H1 (cell line): ENCODE measurements at regions not wholly inside any gene's neighbourhood (a gene's known extent, or its start where the extent isn't known, plus 50 kb on each side); places are given as distances from the start of the nearest gene placed in this dataset.

Experiments
- CTCF ChIA-PET: fragments of 300-600 bp; sonication (Branson Sonifier 250); formaldehyde crosslinking; loops from one replicate; lab custom pipeline; 2021; ENCODE audit not compliant: partially characterized antibody; lab: Charles Lee
- POLR2A ChIA-PET: fragments of 300-600 bp; sonication (Branson Sonifier 250); formaldehyde crosslinking; loops from one replicate; lab custom pipeline; 2021; ENCODE audit warnings: inconsistent platforms; ENCODE audit not compliant: partially characterized antibody; lab: Charles Lee
- DNase-seq, 2 experiments: peaks; one replicate each; pipeline versions ENCODE4 v3.0.0 to v3.0.0-alpha.2; 2010 to 2022; ENCODE audit warnings: low spot score in 2 of 2, low read depth in 1 of 2, mixed read lengths in 1 of 2
- FAIRE-seq: peaks from 2 replicates; lab custom pipeline; 2011; peaks lifted over from hg19 to GRCh38; lab: Jason Lieb, UNC
- H2AFZ ChIP-seq: 2 replicates; pipeline ENCODE4 v1.8.1; 2012; ENCODE audit warnings: low read length, inconsistent platforms
- H2AK5ac ChIP-seq: 2 replicates; pipeline ENCODE4 v1.6.1; 2013; ENCODE audit warnings: low read depth, low read length
- H2BK120ac ChIP-seq: replicated peaks from 2 replicates; pipeline ENCODE3; 2013; ENCODE audit warnings: low read depth, low read length, inconsistent platforms
- H2BK12ac ChIP-seq: 2 replicates; pipeline ENCODE4 v1.6.1; 2013; ENCODE audit warnings: low read depth, low read length
- H2BK15ac ChIP-seq: 2 replicates; pipeline ENCODE4 v1.6.1; 2013; ENCODE audit warnings: low read length
- H2BK20ac ChIP-seq: 2 replicates; pipeline ENCODE4 v1.6.1; 2013; ENCODE audit warnings: low read length
- H2BK5ac ChIP-seq: 2 replicates; pipeline ENCODE4 v1.6.1; 2013; ENCODE audit warnings: low read depth, low read length
- H3K14ac ChIP-seq: 2 replicates; pipeline ENCODE4 v1.6.1; 2013; ENCODE audit warnings: inconsistent platforms; ENCODE audit not compliant: insufficient read length
- H3K18ac ChIP-seq: 2 replicates; pipeline ENCODE4 v1.6.1; 2013; ENCODE audit warnings: low read length; ENCODE audit errors: extremely low read depth
- H3K23ac ChIP-seq: 2 replicates; pipeline ENCODE4 v1.6.1; 2013; ENCODE audit warnings: inconsistent platforms; ENCODE audit not compliant: insufficient read length
- H3K23me2 ChIP-seq: 2 replicates; pipeline ENCODE4 v1.6.1; 2013; ENCODE audit warnings: low read depth, low read length
- H3K27ac ChIP-seq: 2 replicates; pipeline ENCODE4 v1.6.1; 2011; ENCODE audit warnings: low read depth, low read length, inconsistent platforms
- H3K27me3 ChIP-seq, 4 experiments: replicated peaks in 1 of 4; 1 replicate in 1 of 4; 2 replicates in 3 of 4; pipeline versions ENCODE4 v1.6.1 to v1.8.1; 2011 to 2013; ENCODE audit warnings: low read length in 3 of 4, mild to moderate bottlenecking in 3 of 4, inconsistent platforms in 2 of 4, mixed read lengths in 2 of 4, moderate library complexity in 1 of 4; ENCODE audit not compliant: control insufficient read depth in 3 of 4, insufficient read depth in 3 of 4; ENCODE audit errors: extremely low read depth in 1 of 4
- H3K36me3 ChIP-seq, 4 experiments: 2 replicates each; pipeline versions ENCODE4 v1.6.1 to v1.8.1; 2011 to 2013; ENCODE audit warnings: mild to moderate bottlenecking in 4 of 4, low read length in 3 of 4, moderate library complexity in 2 of 4, control low read depth in 1 of 4, inconsistent platforms in 1 of 4; ENCODE audit not compliant: insufficient read depth in 4 of 4, control insufficient read depth in 2 of 4
- H3K4ac ChIP-seq: replicated peaks from 2 replicates; pipeline ENCODE3; 2013; ENCODE audit warnings: low read length, low read depth, mixed read lengths, inconsistent platforms; ENCODE audit not compliant: insufficient read length
- H3K4me1 ChIP-seq, 4 experiments: replicated peaks in 1 of 4; 1 replicate in 1 of 4; 2 replicates in 3 of 4; pipeline versions ENCODE4 v1.6.1 to v1.8.1; 2011 to 2013; ENCODE audit warnings: low read length in 3 of 4, inconsistent platforms in 2 of 4, mixed read lengths in 1 of 4; ENCODE audit not compliant: insufficient read depth in 4 of 4, control insufficient read depth in 3 of 4
- H3K4me2 ChIP-seq, 2 experiments: 2 replicates each; pipeline versions ENCODE4 v1.6.1 to v1.8.1; 2011 to 2013; ENCODE audit warnings: low read depth in 2 of 2, low read length in 2 of 2, control low read depth in 1 of 2, inconsistent platforms in 1 of 2, mild to moderate bottlenecking in 1 of 2; ENCODE audit not compliant: insufficient read depth in 1 of 2
- H3K4me3 ChIP-seq, 4 experiments: fragments of 200-600, 300-600 bp in 1 of 4; sonication (generic), shearing (Covaris generic), sonication (Bioruptor Twin) in 1 of 4; 2 replicates each; pipeline versions ENCODE4 v1.5.1 to v1.8.1; 2011 to 2016; ENCODE audit warnings: low read length in 4 of 4, low read depth in 3 of 4, control low read depth in 2 of 4, inconsistent platforms in 2 of 4, mild to moderate bottlenecking in 2 of 4, mixed read lengths in 1 of 4, moderate library complexity in 1 of 4; ENCODE audit not compliant: insufficient read depth in 2 of 4; ENCODE audit errors: extremely low read depth in 1 of 4
- H3K56ac ChIP-seq: replicated peaks from 2 replicates; pipeline ENCODE3; 2013; ENCODE audit warnings: low read depth, mild to moderate bottlenecking, mixed read lengths, low read length, inconsistent platforms; ENCODE audit not compliant: insufficient read length
- H3K79me1 ChIP-seq: 2 replicates; pipeline ENCODE4 v1.6.1; 2013; ENCODE audit warnings: low read depth, low read length, control low read depth
- H3K79me2 ChIP-seq, 2 experiments: 2 replicates each; pipeline versions ENCODE4 v1.6.1 to v1.8.1; 2012 to 2013; ENCODE audit warnings: low read length in 2 of 2, mild to moderate bottlenecking in 2 of 2, inconsistent platforms in 1 of 2; ENCODE audit not compliant: insufficient read depth in 2 of 2, control insufficient read depth in 1 of 2
- H3K9ac ChIP-seq, 4 experiments: replicated peaks in 1 of 4; 1 replicate in 1 of 4; 2 replicates in 3 of 4; pipeline versions ENCODE4 v1.6.1 to v1.8.1; 2011 to 2013; ENCODE audit warnings: low read depth in 3 of 4, low read length in 3 of 4, control low read depth in 2 of 4, mild to moderate bottlenecking in 2 of 4, moderate library complexity in 2 of 4, inconsistent platforms in 1 of 4; ENCODE audit errors: extremely low read depth in 1 of 4
- H3K9me3 ChIP-seq, 2 experiments: 2 replicates each; pipeline versions ENCODE4 v1.6.1 to v1.8.1; 2012 to 2013; ENCODE audit warnings: mild to moderate bottlenecking in 2 of 2, moderate library complexity in 2 of 2, control low read depth in 1 of 2, inconsistent platforms in 1 of 2, low read depth in 1 of 2, low read length in 1 of 2, mixed read lengths in 1 of 2; ENCODE audit not compliant: insufficient read depth in 2 of 2
- H4K20me1 ChIP-seq, 2 experiments: replicated peaks in 1 of 2; 2 replicates each; pipeline versions ENCODE3 to v1.8.1; 2011 to 2013; ENCODE audit warnings: inconsistent platforms in 2 of 2, low read length in 2 of 2, mild to moderate bottlenecking in 1 of 2; ENCODE audit not compliant: insufficient read depth in 2 of 2, control insufficient read depth in 1 of 2
- H4K5ac ChIP-seq: 2 replicates; pipeline ENCODE4 v1.6.1; 2013; ENCODE audit warnings: low read length, low read depth, mixed read lengths, inconsistent platforms; ENCODE audit not compliant: insufficient read length
- H4K8ac ChIP-seq: 2 replicates; pipeline ENCODE4 v1.8.0; 2013; ENCODE audit warnings: mild to moderate bottlenecking, moderate library complexity, low read length, inconsistent platforms; ENCODE audit not compliant: insufficient read depth; ENCODE audit errors: extremely low read depth
- H4K91ac ChIP-seq: replicated peaks from 2 replicates; pipeline ENCODE3; 2013; ENCODE audit warnings: low read length, mixed read lengths, inconsistent platforms; ENCODE audit not compliant: insufficient read length
- WGBS, 2 experiments: shearing (Covaris generic) in 1 of 2; methylation state at CpG; one replicate each; pipeline versions ENCODE4 v1.1.6 to v1.1.7; 2013 to 2015; ENCODE audit warnings: low lambda C conversion rate in 2 of 2, mixed read lengths in 2 of 2, inconsistent platforms in 1 of 2, low coverage in 1 of 2, missing lambda C conversion rate in 1 of 2; ENCODE audit not compliant: insufficient replicate concordance in 2 of 2, insufficient coverage in 1 of 2, insufficient read length in 1 of 2; ENCODE audit errors: extremely low coverage in 1 of 2, missing lambda C conversion rate in 1 of 2; 5-methylcytosine and 5-hydroxymethylcytosine counted together

GRCh38 chr9:75457474-75458011 is 369.2 kb downstream of the OSTF1 start:
- Histone ChIP-seq H4K8ac (no peak overlapping the region), H2AK5ac (no peak overlapping the region), H2BK20ac (0 out of 2 replicates have a peak overlapping the region, but pooled peaks have one; percentile 62), H3K36me3 (no peaks in the 10 kb centered on the region), H3K4me3 (peak overlapping the region in 1 of 4 experiments; percentile 7; a peak in 1 of 8 replicates), H3K23ac (no peak overlapping the region), H3K79me2 (no peaks in the 10 kb centered on the region), H3K4me2 (peak overlapping the region in 1 of 2 experiments; percentile 33; a peak in 1 of 4 replicates), H3K9me3 (no peaks in the 10 kb centered on the region), H3K4me1 (peaks cover 0 to 23% (median 7%) of the 10 kb centered on the region in 4 experiments; a peak in 3 of 7 replicates), H2AFZ (no peak overlapping the region), H4K5ac (peak overlapping the region; percentile 48), H3K4ac (no peak overlapping the region), H3K14ac (no peak overlapping the region), H3K56ac (no peak overlapping the region), H2BK5ac (peak overlapping the region; percentile 54; the same call in 1 of the 2 replicates), H3K9ac (no peak overlapping the region), H2BK120ac (no peak overlapping the region), H3K27me3 (peaks cover 0 to 3% (median 0%) of the 10 kb centered on the region in 4 experiments; a peak in 2 of 7 replicates), H3K27ac (no peak overlapping the region), H4K20me1 (no peaks in the 10 kb centered on the region), H2BK15ac (no peak overlapping the region), H3K23me2 (no peaks in the 10 kb centered on the region), H3K79me1 (no peaks in the 10 kb centered on the region), H2BK12ac (no peak overlapping the region), H3K18ac (no peak overlapping the region), H4K91ac (no peak overlapping the region)
- CTCF ChIA-PET: interaction anchor here (0.7 to 1.6 kb wide), 3 partner anchors 11 to 523 kb away, joined by 3 read pairs; no protein-coding TSS in a partner anchor
- DNase-seq: peak in 1 of 2 experiments; percentile 27
- FAIRE-seq: no peak
- WGBS, 2 experiments: 27% methylated on average over 6 of the region's 6 CpGs; no CpG with 5 or more reads in 1 of the 2 experiments
- POLR2A ChIA-PET: no interaction called here
